ENCODE measurements at regions not wholly inside any gene's neighbourhood (a gene's known extent, or its start where the extent isn't known, plus 50 kb on each side); places are given as distances from the start of the nearest gene placed in this dataset.

DNA sequence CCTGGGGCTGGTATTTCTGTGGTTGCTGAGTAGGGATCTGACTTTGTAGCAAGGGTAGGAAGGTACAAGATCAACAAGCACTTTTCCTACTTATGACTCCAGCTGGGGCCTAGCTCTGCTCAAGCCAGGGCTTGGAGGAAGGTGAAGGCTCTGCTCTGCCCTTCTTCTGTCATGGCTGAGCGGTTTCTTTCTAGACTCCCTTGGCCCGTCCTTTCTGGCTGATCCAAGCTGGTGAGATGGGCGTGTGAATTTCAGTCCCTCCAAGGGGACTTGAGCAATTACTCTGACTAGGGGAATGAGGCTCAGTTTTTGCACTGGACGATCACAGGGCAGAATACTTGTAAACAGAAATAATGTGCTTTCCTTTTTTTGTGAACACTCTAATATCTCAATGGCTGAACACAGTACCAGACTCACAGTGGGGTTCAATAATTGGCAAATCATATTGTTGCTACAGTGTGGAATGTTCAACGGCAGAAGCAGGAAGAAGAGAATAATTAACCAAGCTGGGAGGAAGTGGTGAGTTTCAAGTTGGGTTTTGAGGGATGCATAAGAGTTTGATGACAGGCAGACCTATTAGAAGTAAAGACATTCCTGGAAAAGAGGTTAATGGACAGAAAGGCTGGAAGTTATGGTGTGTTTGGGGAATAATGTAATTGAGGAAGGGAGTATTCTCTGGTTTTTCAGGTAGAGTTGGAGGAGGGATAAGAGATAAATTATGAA is 507.6 kb downstream of the MIAT start:
- TF ChIP-seq CTCF (IDR thresholded peaks at IDR 0.05) (no peak), POLR2A (IDR thresholded peaks at IDR 0.05) (no peak)

All from Peyer's patch (tissue), 4 donors.